Neuronal stem cell (in vitro differentiated cells): ENCODE measurements at regions not wholly inside any gene's neighbourhood (a gene's known extent, or its start where the extent isn't known, plus 50 kb on each side); places are given as distances from the start of the nearest gene placed in this dataset.
"Not testable (repeated sequence)": the region's sequence is repeated elsewhere in the genome, so short reads cannot be mapped to it uniquely, and the experiment has no call there.

Source experiments
- DNase-seq: peaks from one replicate; pipeline ENCODE4 v3.0.0-alpha.2; 2013; ENCODE audit warnings: low spot score
- H2AFZ ChIP-seq: one replicate; pipeline ENCODE4 v1.6.1; 2013; ENCODE audit warnings: mild to moderate bottlenecking, low read length, inconsistent platforms
- H2AK5ac ChIP-seq: 2 replicates; pipeline ENCODE4 v1.6.1; 2013; ENCODE audit warnings: low read depth, mild to moderate bottlenecking, inconsistent platforms, low read length, moderate library complexity, mixed read lengths
- H2BK120ac ChIP-seq: 2 replicates; pipeline ENCODE4 v1.6.1; 2013; ENCODE audit warnings: low read depth, mild to moderate bottlenecking, inconsistent platforms, low read length, moderate library complexity, mixed read lengths
- H2BK12ac ChIP-seq: one replicate; pipeline ENCODE4 v1.6.1; 2013; ENCODE audit warnings: low read length, inconsistent platforms
- H2BK15ac ChIP-seq: 2 replicates; pipeline ENCODE4 v1.6.1; 2013; ENCODE audit warnings: mild to moderate bottlenecking, low read length, inconsistent platforms, mixed read lengths
- H2BK5ac ChIP-seq: one replicate; pipeline ENCODE4 v1.6.1; 2013; ENCODE audit warnings: inconsistent platforms, mild to moderate bottlenecking, low read length, moderate library complexity
- H3K14ac ChIP-seq: one replicate; pipeline ENCODE4 v1.6.1; 2013; ENCODE audit warnings: low read length, inconsistent platforms
- H3K18ac ChIP-seq: 2 replicates; pipeline ENCODE4 v1.6.1; 2013; ENCODE audit warnings: low read length, inconsistent platforms
- H3K23ac ChIP-seq: 2 replicates; pipeline ENCODE4 v1.6.1; 2013; ENCODE audit warnings: low read depth, mild to moderate bottlenecking, mixed read lengths, low read length, inconsistent platforms; ENCODE audit not compliant: poor library complexity
- H3K27ac ChIP-seq: replicated peaks from 3 replicates; pipeline ENCODE4 v1.5.1; 2013; ENCODE audit warnings: low read length, inconsistent platforms
- H3K27me3 ChIP-seq, 3 experiments: 2 replicates each; pipeline ENCODE4 v1.6.1; 2013; ENCODE audit warnings: low read length in 3 of 3, mild to moderate bottlenecking in 2 of 3, inconsistent platforms in 1 of 3, low read depth in 1 of 3, mixed read lengths in 1 of 3, moderate library complexity in 1 of 3; ENCODE audit not compliant: control insufficient read depth in 3 of 3, insufficient read depth in 3 of 3
- H3K36me3 ChIP-seq, 2 donors: replicated peaks in 1 of 2; 2 replicates each; pipeline ENCODE4 v1.6.1; 2013; ENCODE audit warnings: low read length in 2 of 2; ENCODE audit not compliant: control insufficient read depth in 2 of 2, insufficient read depth in 2 of 2
- H3K4ac ChIP-seq: 2 replicates; pipeline ENCODE4 v1.6.1; 2013; ENCODE audit warnings: inconsistent platforms, mild to moderate bottlenecking, low read length, moderate library complexity
- H3K4me1 ChIP-seq, 2 donors: 1 replicate in 1 of 2; 2 replicates in 1 of 2; pipeline ENCODE4 v1.6.1; 2013; ENCODE audit warnings: low read length in 2 of 2, low read depth in 1 of 2; ENCODE audit not compliant: control insufficient read depth in 2 of 2, insufficient read depth in 1 of 2
- H3K4me2 ChIP-seq: one replicate; pipeline ENCODE4 v1.6.1; 2013; ENCODE audit warnings: mild to moderate bottlenecking, low read length, inconsistent platforms; ENCODE audit not compliant: insufficient read depth, poor library complexity, severe bottlenecking
- H3K4me3 ChIP-seq, 2 donors: 2 replicates each; pipeline ENCODE4 v1.5.1; 2013; ENCODE audit warnings: low read length in 2 of 2, mild to moderate bottlenecking in 2 of 2, inconsistent platforms in 1 of 2, moderate library complexity in 1 of 2
- H3K79me1 ChIP-seq: one replicate; pipeline ENCODE4 v1.6.1; 2013; ENCODE audit warnings: low read depth, mild to moderate bottlenecking, inconsistent platforms, low read length, moderate library complexity
- H3K9ac ChIP-seq: one replicate; pipeline ENCODE4 v1.6.1; 2013; ENCODE audit warnings: mild to moderate bottlenecking, low read depth, low read length, inconsistent platforms; ENCODE audit not compliant: poor library complexity
- H3K9me3 ChIP-seq, 2 donors: replicated peaks in 1 of 2; 2 replicates each; pipeline versions ENCODE3 to v1.6.1; 2013; ENCODE audit warnings: low read length in 2 of 2, mild to moderate bottlenecking in 2 of 2, inconsistent platforms in 1 of 2, low read depth in 1 of 2, mixed read lengths in 1 of 2, moderate library complexity in 1 of 2; ENCODE audit not compliant: control insufficient read depth in 2 of 2, insufficient read depth in 1 of 2
- H4K8ac ChIP-seq: one replicate; pipeline ENCODE4 v1.6.1; 2013; ENCODE audit warnings: low read depth, mild to moderate bottlenecking, inconsistent platforms, low read length, moderate library complexity
- H4K91ac ChIP-seq: one replicate; pipeline ENCODE4 v1.6.1; 2013; ENCODE audit warnings: low read length, low read depth, mild to moderate bottlenecking, inconsistent platforms; ENCODE audit not compliant: poor library complexity
- WGBS, 2 donors: extraction: QIAGEN DNeasy Blood & Tissue Kit; methylation state at CpG; one replicate each; pipeline ENCODE4 v1.1.7; 2013; ENCODE audit warnings: missing lambda C conversion rate in 2 of 2, mixed read lengths in 1 of 2; ENCODE audit not compliant: insufficient read length in 2 of 2, insufficient replicate concordance in 1 of 2; ENCODE audit errors: extremely low coverage in 2 of 2; 5-methylcytosine and 5-hydroxymethylcytosine counted together

DNA sequence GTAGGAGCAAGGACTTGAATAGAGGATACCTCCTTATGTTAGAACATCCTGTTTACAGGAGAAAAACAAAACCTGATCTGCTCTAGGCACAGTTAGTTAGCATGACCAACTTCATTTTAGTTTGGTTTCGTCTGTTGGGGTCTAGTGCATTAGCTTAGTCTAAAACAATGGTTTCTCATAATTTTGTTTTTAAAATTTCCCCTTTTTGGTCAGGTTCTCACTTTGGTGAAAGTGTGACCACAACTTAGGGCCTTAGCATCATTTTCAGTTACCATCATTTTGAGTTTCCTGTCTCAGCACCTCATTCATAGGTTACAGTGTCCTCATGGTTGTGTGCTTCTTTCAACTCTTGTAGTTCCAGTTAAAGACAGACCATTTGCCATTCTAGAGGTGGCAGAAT lies 1277.0 kb upstream of the SLC39A10 start:
- Histone ChIP-seq H2AK5ac (no peak overlapping the region), H3K18ac (no peak overlapping the region), H4K91ac (no peak overlapping the region), H3K79me1 (no peaks in the 10 kb centered on the region), H2BK120ac (no peak overlapping the region), H3K23ac (no peak overlapping the region), H3K9ac (no peak overlapping the region), H2AFZ (no peak overlapping the region), H3K9me3 (peaks cover 0 to 14% of the 10 kb centered on the region in 2 donors), H2BK12ac (no peak overlapping the region), H3K14ac (no peak overlapping the region), H3K36me3 (no peaks in the 10 kb centered on the region), H3K4me2 (no peak overlapping the region), H3K27me3 (no peaks in the 10 kb centered on the region), H3K4ac (no peak overlapping the region), H4K8ac (no peak overlapping the region), H2BK5ac (no peak overlapping the region), H3K4me3 (no peak overlapping the region), H3K4me1 (no peaks in the 10 kb centered on the region), H2BK15ac (no peak overlapping the region), H3K27ac (no peak overlapping the region)
- no CpG with 5 or more reads among the region's 1 CpG for WGBS, 2 donors
- DNase-seq, result no peak

DNA sequence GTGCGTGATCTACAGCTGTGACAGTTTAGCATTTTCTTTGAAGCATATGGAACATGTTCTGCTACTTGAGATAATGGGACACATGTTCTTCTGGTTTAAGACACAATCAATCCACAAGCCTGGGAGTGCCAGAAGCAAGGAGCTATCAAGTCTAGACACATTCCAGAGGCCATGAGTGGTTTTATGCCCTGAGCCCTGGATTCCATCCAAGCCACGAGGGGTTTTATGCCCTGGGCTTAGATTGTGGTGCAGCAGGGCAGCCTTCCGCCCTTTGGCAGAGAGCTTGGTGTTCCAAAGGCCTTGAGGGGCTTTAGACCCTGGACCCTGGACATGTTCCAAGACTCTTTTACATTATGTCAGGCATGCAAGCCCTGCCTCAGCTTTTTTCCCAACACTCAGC lies 1289.6 kb upstream of the SLC39A10 start:
- not testable (repeated sequence) for H3K4me3 ChIP-seq, H3K27ac ChIP-seq, H3K4me2 ChIP-seq, H3K14ac ChIP-seq, H2BK5ac ChIP-seq, H3K18ac ChIP-seq, H3K9me3 ChIP-seq, H2AK5ac ChIP-seq, DNase-seq, H2AFZ ChIP-seq, H2BK15ac ChIP-seq, H3K23ac ChIP-seq, H3K79me1 ChIP-seq, H4K91ac ChIP-seq, H3K9ac ChIP-seq, H2BK120ac ChIP-seq, H2BK12ac ChIP-seq, H3K27me3 ChIP-seq, H3K4me1 ChIP-seq, H4K8ac ChIP-seq, H3K36me3 ChIP-seq, H3K4ac ChIP-seq
- WGBS, 2 donors, result no CpG with 5 or more reads among the region's 3 CpGs

- Histone ChIP-seq H2AFZ (no peak overlapping the region), H3K27ac (no peak overlapping the region), H3K9ac (no peak overlapping the region), H2BK120ac (no peak overlapping the region), H3K4me1 (no peaks in the 10 kb centered on the region), H3K18ac (no peak overlapping the region), H3K4me2 (no peak overlapping the region), H2AK5ac (no peak overlapping the region), H2BK12ac (no peak overlapping the region), H3K14ac (no peak overlapping the region), H4K91ac (no peak overlapping the region), H4K8ac (no peak overlapping the region), H3K9me3 (no peaks in the 10 kb centered on the region), H2BK15ac (no peak overlapping the region), H2BK5ac (no peak overlapping the region), H3K36me3 (no peaks in the 10 kb centered on the region), H3K4me3 (no peak overlapping the region), H3K79me1 (no peaks in the 10 kb centered on the region), H3K23ac (no peak overlapping the region), H3K4ac (no peak overlapping the region), H3K27me3 (no peaks in the 10 kb centered on the region)
- DNase-seq, result no peak
- WGBS, 2 donors, result no CpG with 5 or more reads among the region's 2 CpGs
Measured at GRCh38 chr2:194363878-194364277, 1293.1 kb upstream of the SLC39A10 start.

- Histone ChIP-seq H3K36me3 (no peaks in the 10 kb centered on the region), H2BK15ac (no peak overlapping the region), H2AK5ac (no peak overlapping the region), H3K9ac (no peak overlapping the region), H3K79me1 (no peaks in the 10 kb centered on the region), H3K4ac (no peak overlapping the region), H2BK5ac (no peak overlapping the region), H3K27me3 (no peaks in the 10 kb centered on the region), H2AFZ (no peak overlapping the region), H3K18ac (no peak overlapping the region), H2BK12ac (no peak overlapping the region), H3K23ac (no peak overlapping the region), H3K4me1 (no peaks in the 10 kb centered on the region), H2BK120ac (no peak overlapping the region), H4K8ac (no peak overlapping the region), H3K4me2 (no peak overlapping the region), H3K4me3 (no peak overlapping the region), H3K9me3 (no peaks in the 10 kb centered on the region), H3K14ac (no peak overlapping the region), H3K27ac (no peak overlapping the region), H4K91ac (no peak overlapping the region)
- DNase-seq, result no peak
Measured at GRCh38 chr2:194363295-194363694, 1293.7 kb upstream of the SLC39A10 start.
